ENCODE measurements at regions not wholly inside any gene's neighbourhood (a gene's known extent, or its start where the extent isn't known, plus 50 kb on each side); places are given as distances from the start of the nearest gene placed in this dataset.

- H2AFZ ChIP-seq (ENCODE audit: low read length): no peak overlapping the region
- POLR2A ChIA-PET: no interaction called here
- FAIRE-seq: no peak
- H3K9ac ChIP-seq (ENCODE audit: insufficient read depth, low read depth, low read length): no peak overlapping the region
- 0% methylated on average over 2 of the region's 2 CpGs for WGBS (ENCODE audit: low lambda C conversion rate)
- H3K27ac ChIP-seq (ENCODE audit: extremely low read length, insufficient read depth, low read length): no peak overlapping the region
- H3K36me3 ChIP-seq (replicated peaks in 1 of 2; ENCODE audit: control insufficient read depth in 1 of 2, insufficient read depth in 2 of 2, low read length in 2 of 2): no peaks in the 10 kb centered on the region
- no peak overlapping the region for H3K4me2 ChIP-seq (ENCODE audit: low read depth, low read length)
- H4K20me1 ChIP-seq (ENCODE audit: insufficient read depth, low read length): no peaks in the 10 kb centered on the region
- no peak for ATAC-seq
- BruUV-seq (replicated peaks): no TSS peak
- in situ Hi-C loops (cut with HindIII; ENCODE audit: extremely low pct_ligation_motif_present, low pct_unique_long_range_greater_than_20kb) (no loop called here), intact Hi-C loops (cut with micrococcal nuclease; ENCODE audit: unreplicated experiment) (no loop called here)
- CTCF ChIA-PET (ENCODE audit: low intra/inter-chr PET ratio, low total read pairs): no interaction called here
- H3K4me3 ChIP-seq (replicated peaks in 1 of 3; ENCODE audit: insufficient read depth in 1 of 3, low read depth in 2 of 3, low read length in 3 of 3): no peak overlapping the region
- H3K4me1 ChIP-seq (ENCODE audit: insufficient read depth, low read length): no peaks in the 10 kb centered on the region
- no peaks in the 10 kb centered on the region for H3K79me2 ChIP-seq (ENCODE audit: insufficient read depth, low read length)
- TF ChIP-seq ZKSCAN5 (CRISPR knock-in tag; IDR thresholded peaks at IDR 0.05) (no peak), ZBTB3 (CRISPR knock-in tag; IDR thresholded peaks at IDR 0.05; ENCODE audit: borderline replicate concordance, low read depth) (no peak), RNF219 (CRISPR knock-in tag; IDR thresholded peaks at IDR 0.05) (no peak), ZSCAN9 (CRISPR knock-in tag; IDR thresholded peaks at IDR 0.05; ENCODE audit: borderline replicate concordance) (no peak), FOSL1 (CRISPR knock-in tag; IDR thresholded peaks at IDR 0.05; ENCODE audit: borderline replicate concordance) (no peak), JDP2 (CRISPR knock-in tag; IDR thresholded peaks at IDR 0.05; ENCODE audit: borderline replicate concordance) (no peak), ZNF788 (CRISPR knock-in tag; IDR thresholded peaks at IDR 0.05; ENCODE audit: borderline replicate concordance) (no peak), ZNF776 (CRISPR knock-in tag; IDR thresholded peaks at IDR 0.05) (no peak), REST (IDR thresholded peaks at IDR 0.05; ENCODE audit: borderline replicate concordance in 1 of 2, low read depth in 1 of 2, low read length in 2 of 2) (no peak), ATAD3A (CRISPR knock-in tag; IDR thresholded peaks at IDR 0.05) (no peak), HOXA5 (CRISPR knock-in tag; IDR thresholded peaks at IDR 0.05) (no peak), SMAD1 (CRISPR knock-in tag; IDR thresholded peaks at IDR 0.05; ENCODE audit: borderline replicate concordance, low read depth) (no peak), ZNF672 (CRISPR knock-in tag; IDR thresholded peaks at IDR 0.05) (no peak), ZNF580 (CRISPR knock-in tag; IDR thresholded peaks at IDR 0.05; ENCODE audit: borderline replicate concordance, low read depth) (no peak), ZBTB46 (CRISPR knock-in tag; IDR thresholded peaks at IDR 0.05; ENCODE audit: borderline replicate concordance) (no peak), AHR (CRISPR knock-in tag; IDR thresholded peaks at IDR 0.05) (no peak), FOXK2 (IDR thresholded peaks at IDR 0.05) (no peak), ZMYM3 (CRISPR knock-in tag; IDR thresholded peaks at IDR 0.05) (no peak), SALL1 (CRISPR knock-in tag; IDR thresholded peaks at IDR 0.05) (no peak)
- no peak for DNase-seq (ENCODE audit: low spot score)
- no peaks in the 10 kb centered on the region for H3K9me3 ChIP-seq (ENCODE audit: low read length)
- H3K27me3 ChIP-seq (ENCODE audit: control insufficient read depth in 1 of 2, insufficient read depth in 2 of 2, low read length in 2 of 2): no peaks in the 10 kb centered on the region
Measured at GRCh38 chr4:77284036-77284435, 127.0 kb downstream of the CCNG2 start.

All from HepG2 (cell line).